ENCODE measurements at regions not wholly inside any gene's neighbourhood (a gene's known extent, or its start where the extent isn't known, plus 50 kb on each side); places are given as distances from the start of the nearest gene placed in this dataset.

- no peak for DNase-seq
- no peak for ATAC-seq (replicated peaks)
Observed at GRCh38 chr3:59555593-59556315, 505.9 kb upstream of the CFAP20DC start.

GRCh38 chr3:59553076-59553475, 503.3 kb upstream of the CFAP20DC start:
- Mint-ChIP-seq H3K27me3 (no peaks in the 10 kb centered on the region), H3K4me3 (no peak overlapping the region), H3K9me3 (no peaks in the 10 kb centered on the region), H3K27ac (no peak overlapping the region), H3K4me1 (no peaks in the 10 kb centered on the region), H3K36me3 (no peaks in the 10 kb centered on the region)
- ATAC-seq (replicated peaks): no peak
- DNase-seq: no peak

More at GRCh38 chr3:59555593-59556315, 505.9 kb upstream of the CFAP20DC start:
- no peak overlapping the region for H3K4me3 Mint-ChIP-seq
- H3K27ac Mint-ChIP-seq: no peak overlapping the region
- H3K27me3 Mint-ChIP-seq: no peaks in the 10 kb centered on the region
- peaks cover 0 to 2% of the 10 kb centered on the region in 2 donors for H3K4me1 Mint-ChIP-seq
- H3K36me3 Mint-ChIP-seq: no peaks in the 10 kb centered on the region
- no peaks in the 10 kb centered on the region for H3K9me3 Mint-ChIP-seq

- Mint-ChIP-seq H3K9me3 (no peaks in the 10 kb centered on the region), H3K36me3 (no peaks in the 10 kb centered on the region), H3K27me3 (no peaks in the 10 kb centered on the region), H3K27ac (no peak overlapping the region), H3K4me3 (no peak overlapping the region), H3K4me1 (no peaks in the 10 kb centered on the region)
- ATAC-seq (replicated peaks) (no peak), DNase-seq (no peak)
Observed at GRCh38 chr3:59551834-59552233, 502.0 kb upstream of the CFAP20DC start.

GRCh38 chr3:59549962-59550361, 500.1 kb upstream of the CFAP20DC start:
- no peaks in the 10 kb centered on the region for H3K27me3 Mint-ChIP-seq
- DNase-seq (no peak), ATAC-seq (replicated peaks) (no peak)
- H3K36me3 Mint-ChIP-seq: no peaks in the 10 kb centered on the region
- H3K4me1 Mint-ChIP-seq: no peaks in the 10 kb centered on the region
- H3K27ac Mint-ChIP-seq: no peak overlapping the region
- no peaks in the 10 kb centered on the region for H3K9me3 Mint-ChIP-seq
- H3K4me3 Mint-ChIP-seq: no peak overlapping the region

GRCh38 chr3:59547874-59548273, 498.0 kb upstream of the CFAP20DC start:
- DNase-seq (no peak), ATAC-seq (replicated peaks) (no peak)
- Mint-ChIP-seq H3K4me1 (no peaks in the 10 kb centered on the region), H3K36me3 (no peaks in the 10 kb centered on the region), H3K27me3 (no peaks in the 10 kb centered on the region), H3K27ac (no peak overlapping the region), H3K9me3 (no peaks in the 10 kb centered on the region), H3K4me3 (no peak overlapping the region)

- ATAC-seq (replicated peaks): no peak
- DNase-seq: no peak
- H3K36me3 Mint-ChIP-seq: no peaks in the 10 kb centered on the region
- no peaks in the 10 kb centered on the region for H3K27me3 Mint-ChIP-seq
- no peaks in the 10 kb centered on the region for H3K9me3 Mint-ChIP-seq
- H3K4me3 Mint-ChIP-seq: no peak overlapping the region
- no peak overlapping the region for H3K27ac Mint-ChIP-seq
- no peaks in the 10 kb centered on the region for H3K4me1 Mint-ChIP-seq
Observed at GRCh38 chr3:59546522-59546921, 496.7 kb upstream of the CFAP20DC start.

- no peak overlapping the region for H3K27ac Mint-ChIP-seq
- no peak for DNase-seq
- H3K36me3 Mint-ChIP-seq: no peaks in the 10 kb centered on the region
- no peak for ATAC-seq (replicated peaks)
- no peak overlapping the region for H3K4me3 Mint-ChIP-seq
- no peaks in the 10 kb centered on the region for H3K4me1 Mint-ChIP-seq
- H3K27me3 Mint-ChIP-seq: no peaks in the 10 kb centered on the region
- no peaks in the 10 kb centered on the region for H3K9me3 Mint-ChIP-seq
Observed at GRCh38 chr3:59545374-59545773, 495.5 kb upstream of the CFAP20DC start.

GRCh38 chr3:59542276-59542675, 492.5 kb upstream of the CFAP20DC start:
- Mint-ChIP-seq H3K4me3 (no peak overlapping the region), H3K4me1 (no peaks in the 10 kb centered on the region), H3K27me3 (no peaks in the 10 kb centered on the region), H3K36me3 (no peaks in the 10 kb centered on the region), H3K27ac (no peak overlapping the region), H3K9me3 (no peaks in the 10 kb centered on the region)
- DNase-seq (no peak), ATAC-seq (replicated peaks) (no peak)

GRCh38 chr3:59540696-59541095, 490.9 kb upstream of the CFAP20DC start:
- ATAC-seq (replicated peaks) (peak; percentile 36 to 78), DNase-seq (no peak)
- no peak overlapping the region for H3K4me3 Mint-ChIP-seq
- H3K27me3 Mint-ChIP-seq: no peaks in the 10 kb centered on the region
- H3K9me3 Mint-ChIP-seq: no peaks in the 10 kb centered on the region
- H3K36me3 Mint-ChIP-seq: no peaks in the 10 kb centered on the region
- no peaks in the 10 kb centered on the region for H3K4me1 Mint-ChIP-seq
- H3K27ac Mint-ChIP-seq: no peak overlapping the region

GRCh38 chr3:59540241-59540640, 490.4 kb upstream of the CFAP20DC start:
- Mint-ChIP-seq H3K4me3 (no peak overlapping the region), H3K27ac (no peak overlapping the region), H3K36me3 (no peaks in the 10 kb centered on the region), H3K4me1 (no peaks in the 10 kb centered on the region), H3K27me3 (no peaks in the 10 kb centered on the region), H3K9me3 (no peaks in the 10 kb centered on the region)
- no peak for ATAC-seq (replicated peaks)
- no peak for DNase-seq

- no peaks in the 10 kb centered on the region for H3K9me3 Mint-ChIP-seq
- ATAC-seq (replicated peaks) (no peak), DNase-seq (no peak)
- H3K4me1 Mint-ChIP-seq: no peaks in the 10 kb centered on the region
- H3K4me3 Mint-ChIP-seq: no peak overlapping the region
- no peaks in the 10 kb centered on the region for H3K27me3 Mint-ChIP-seq
- H3K36me3 Mint-ChIP-seq: no peaks in the 10 kb centered on the region
- H3K27ac Mint-ChIP-seq: no peak overlapping the region
Observed at GRCh38 chr3:59538753-59539432, 489.1 kb upstream of the CFAP20DC start.

GRCh38 chr3:59535791-59536221, 486.0 kb upstream of the CFAP20DC start:
- ATAC-seq (replicated peaks): no peak

GRCh38 chr3:59531994-59532393, 482.2 kb upstream of the CFAP20DC start:
- no peaks in the 10 kb centered on the region for H3K9me3 Mint-ChIP-seq
- ATAC-seq (replicated peaks): no peak
- H3K27ac Mint-ChIP-seq: no peak overlapping the region
- H3K4me1 Mint-ChIP-seq: no peaks in the 10 kb centered on the region
- no peak overlapping the region for H3K4me3 Mint-ChIP-seq
- no peak for DNase-seq
- H3K36me3 Mint-ChIP-seq: no peaks in the 10 kb centered on the region
- no peaks in the 10 kb centered on the region for H3K27me3 Mint-ChIP-seq

More at GRCh38 chr3:59535791-59536221, 486.0 kb upstream of the CFAP20DC start:
- no peak overlapping the region for H3K27ac Mint-ChIP-seq
- no peaks in the 10 kb centered on the region for H3K9me3 Mint-ChIP-seq
- no peaks in the 10 kb centered on the region for H3K27me3 Mint-ChIP-seq
- no peak overlapping the region for H3K4me3 Mint-ChIP-seq
- no peaks in the 10 kb centered on the region for H3K4me1 Mint-ChIP-seq
- DNase-seq: no peak
- no peaks in the 10 kb centered on the region for H3K36me3 Mint-ChIP-seq

GRCh38 chr3:59531066-59531745, 481.4 kb upstream of the CFAP20DC start:
- Mint-ChIP-seq H3K36me3 (no peaks in the 10 kb centered on the region), H3K27me3 (no peaks in the 10 kb centered on the region), H3K27ac (no peak overlapping the region), H3K9me3 (no peaks in the 10 kb centered on the region), H3K4me1 (no peaks in the 10 kb centered on the region), H3K4me3 (no peak overlapping the region)
- ATAC-seq (replicated peaks): no peak
- DNase-seq: no peak

- DNase-seq (no peak), ATAC-seq (replicated peaks) (no peak)
- Mint-ChIP-seq H3K27me3 (no peaks in the 10 kb centered on the region), H3K4me3 (no peak overlapping the region), H3K27ac (no peak overlapping the region), H3K36me3 (no peaks in the 10 kb centered on the region), H3K4me1 (no peaks in the 10 kb centered on the region), H3K9me3 (no peaks in the 10 kb centered on the region)
Observed at GRCh38 chr3:59528251-59528650, 478.4 kb upstream of the CFAP20DC start.

Measured in stimulated activated naive B cell treated with anti-CD40 and anti-IgM and Interleukin-4, amounts not matched to agents 10 μg/mL and 1 μg/mL and 100 μg/mL, for 72 hours (primary cell).